GM23248 (cell line): ENCODE measurements at regions not wholly inside any gene's neighbourhood (a gene's known extent, or its start where the extent isn't known, plus 50 kb on each side); places are given as distances from the start of the nearest gene placed in this dataset.

Source experiments
- EZH2 ChIP-seq: fragments of 200-600 bp; sonication (generic); IDR thresholded peaks from 2 replicates; pipeline ENCODE4 v1.6.1; 2018; ENCODE audit warnings: antibody characterized with exemption, mild to moderate bottlenecking; ENCODE audit not compliant: insufficient read depth, poor library complexity, severe bottlenecking
- EZH2phosphoT487 ChIP-seq: fragments of 200-600 bp; sonication (generic); IDR thresholded peaks from 2 replicates; pipeline ENCODE4 v1.6.1; 2018; ENCODE audit warnings: antibody characterized with exemption, moderate library complexity, mild to moderate bottlenecking, low read depth; ENCODE audit not compliant: insufficient read depth

DNA sequence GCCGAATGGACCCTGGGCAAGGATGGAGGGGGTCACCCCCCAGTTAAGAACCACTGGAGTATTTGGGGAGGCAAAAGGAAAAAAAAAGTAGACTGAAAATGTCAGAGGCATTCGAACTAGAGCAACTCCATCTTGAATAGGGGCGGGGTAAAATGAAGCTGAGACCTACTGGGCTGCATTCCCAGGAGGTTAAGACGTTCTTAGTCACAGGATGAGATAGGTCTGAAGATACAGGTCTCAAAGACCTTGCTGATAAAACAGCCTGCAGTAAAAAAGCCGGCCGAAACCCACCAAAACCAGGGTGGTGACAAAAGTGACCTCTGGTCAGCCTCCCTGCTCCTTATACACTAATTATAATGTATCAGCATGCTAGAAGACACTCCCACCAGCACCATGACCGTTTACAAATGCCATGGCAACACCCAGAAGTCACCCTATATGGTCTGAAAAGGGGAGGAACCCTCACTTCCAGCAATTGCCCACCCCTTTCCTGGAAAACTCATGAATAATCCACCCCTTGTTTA, 70.4 kb upstream of the KCNG1 start:
- TF ChIP-seq EZH2 (no peak), EZH2phosphoT487 (no peak)
